Ishikawa (cell line): ENCODE measurements at regions not wholly inside any gene's neighbourhood (a gene's known extent, or its start where the extent isn't known, plus 50 kb on each side); places are given as distances from the start of the nearest gene placed in this dataset.

Experiments
- CREB1 ChIP-seq: IDR thresholded peaks from 2 replicates; pipeline ENCODE4 v1.6.1; 2012; ENCODE audit warnings: low read depth
- EGR1 ChIP-seq: IDR thresholded peaks from 2 replicates; pipeline ENCODE4 v1.6.1; 2012
- EP300 ChIP-seq: IDR thresholded peaks from 2 replicates; pipeline ENCODE4 v1.6.1; 2012; ENCODE audit warnings: borderline replicate concordance
- FOXM1 ChIP-seq: IDR thresholded peaks from 2 replicates; pipeline ENCODE4 v1.6.1; 2012; ENCODE audit warnings: low read depth, borderline replicate concordance
- NFIC ChIP-seq: IDR thresholded peaks from 2 replicates; pipeline ENCODE4 v1.6.1; 2012
- RAD21 ChIP-seq: IDR thresholded peaks from 2 replicates; pipeline ENCODE4 v1.6.1; 2012; ENCODE audit warnings: low read depth
- TAF1 ChIP-seq: IDR thresholded peaks from 2 replicates; pipeline ENCODE4 v1.6.1; 2012; ENCODE audit warnings: low read depth, mild to moderate bottlenecking
- YY1 ChIP-seq: IDR thresholded peaks from 2 replicates; pipeline ENCODE4 v1.6.1; 2012; ENCODE audit warnings: low read depth
- TF ChIP-seq, protein P1 (sequence below): IDR thresholded peaks from 2 replicates; pipeline ENCODE4 v1.6.1; 2012
- TF ChIP-seq, protein P2 (sequence below): IDR thresholded peaks from 2 replicates; pipeline ENCODE4 v1.6.1; 2012; ENCODE audit warnings: low read depth, mild to moderate bottlenecking

DNA sequence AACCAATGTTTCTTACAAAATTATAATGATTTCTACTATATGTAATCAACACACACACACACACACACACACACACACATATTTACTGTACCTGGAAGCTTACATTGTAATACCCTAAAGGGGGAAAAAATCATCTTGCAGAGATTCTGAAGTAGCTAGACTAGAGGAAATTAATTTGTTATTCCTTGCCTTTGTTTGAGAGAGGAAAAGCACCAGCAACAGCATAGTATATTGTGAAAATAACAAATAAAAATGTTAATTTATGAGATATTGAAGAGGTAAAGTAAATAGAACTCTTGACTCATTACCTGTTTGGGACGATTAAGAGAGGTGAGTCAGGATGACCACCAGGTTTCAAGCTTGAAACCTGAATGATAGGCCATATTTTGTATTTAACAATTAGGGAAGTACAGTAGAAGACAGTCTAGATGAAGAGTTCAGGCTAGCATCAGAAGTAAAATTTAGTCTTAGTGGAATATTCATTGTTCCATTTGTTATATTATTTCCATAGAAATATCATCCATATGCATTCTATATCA lies 873.4 kb upstream of the PCDH10 start:
- TF ChIP-seq RAD21: no peak
- no peak for TF ChIP-seq CREB1
- TF ChIP-seq, protein P1, sequence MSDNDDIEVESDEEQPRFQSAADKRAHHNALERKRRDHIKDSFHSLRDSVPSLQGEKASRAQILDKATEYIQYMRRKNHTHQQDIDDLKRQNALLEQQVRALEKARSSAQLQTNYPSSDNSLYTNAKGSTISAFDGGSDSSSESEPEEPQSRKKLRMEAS: no peak
- no peak for TF ChIP-seq EGR1
- no peak for TF ChIP-seq FOXM1
- no peak for TF ChIP-seq NFIC
- no peak for TF ChIP-seq TAF1
- TF ChIP-seq EP300: no peak
- TF ChIP-seq, protein P2, sequence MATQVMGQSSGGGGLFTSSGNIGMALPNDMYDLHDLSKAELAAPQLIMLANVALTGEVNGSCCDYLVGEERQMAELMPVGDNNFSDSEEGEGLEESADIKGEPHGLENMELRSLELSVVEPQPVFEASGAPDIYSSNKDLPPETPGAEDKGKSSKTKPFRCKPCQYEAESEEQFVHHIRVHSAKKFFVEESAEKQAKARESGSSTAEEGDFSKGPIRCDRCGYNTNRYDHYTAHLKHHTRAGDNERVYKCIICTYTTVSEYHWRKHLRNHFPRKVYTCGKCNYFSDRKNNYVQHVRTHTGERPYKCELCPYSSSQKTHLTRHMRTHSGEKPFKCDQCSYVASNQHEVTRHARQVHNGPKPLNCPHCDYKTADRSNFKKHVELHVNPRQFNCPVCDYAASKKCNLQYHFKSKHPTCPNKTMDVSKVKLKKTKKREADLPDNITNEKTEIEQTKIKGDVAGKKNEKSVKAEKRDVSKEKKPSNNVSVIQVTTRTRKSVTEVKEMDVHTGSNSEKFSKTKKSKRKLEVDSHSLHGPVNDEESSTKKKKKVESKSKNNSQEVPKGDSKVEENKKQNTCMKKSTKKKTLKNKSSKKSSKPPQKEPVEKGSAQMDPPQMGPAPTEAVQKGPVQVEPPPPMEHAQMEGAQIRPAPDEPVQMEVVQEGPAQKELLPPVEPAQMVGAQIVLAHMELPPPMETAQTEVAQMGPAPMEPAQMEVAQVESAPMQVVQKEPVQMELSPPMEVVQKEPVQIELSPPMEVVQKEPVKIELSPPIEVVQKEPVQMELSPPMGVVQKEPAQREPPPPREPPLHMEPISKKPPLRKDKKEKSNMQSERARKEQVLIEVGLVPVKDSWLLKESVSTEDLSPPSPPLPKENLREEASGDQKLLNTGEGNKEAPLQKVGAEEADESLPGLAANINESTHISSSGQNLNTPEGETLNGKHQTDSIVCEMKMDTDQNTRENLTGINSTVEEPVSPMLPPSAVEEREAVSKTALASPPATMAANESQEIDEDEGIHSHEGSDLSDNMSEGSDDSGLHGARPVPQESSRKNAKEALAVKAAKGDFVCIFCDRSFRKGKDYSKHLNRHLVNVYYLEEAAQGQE: no peak
- no peak for TF ChIP-seq YY1
